22Rv1 (cell line): ENCODE measurements at regions not wholly inside any gene's neighbourhood (a gene's known extent, or its start where the extent isn't known, plus 50 kb on each side); places are given as distances from the start of the nearest gene placed in this dataset.

Experiments used
- CTCF ChIP-seq: fragments of 450-650 bp; IDR thresholded peaks from 2 replicates; pipeline ENCODE4 v1.5.1; 2017; ENCODE audit warnings: mild to moderate bottlenecking
- ZFX ChIP-seq: fragments of 450-650 bp; IDR thresholded peaks from 2 replicates; pipeline ENCODE4 v1.6.1; 2017; ENCODE audit warnings: antibody characterized with exemption, borderline replicate concordance

- TF ChIP-seq CTCF (no peak), ZFX (no peak)
Measured at GRCh38 chr2:184346338-184346862, 251.9 kb upstream of the ZNF804A start.
